ENCODE measurements at regions not wholly inside any gene's neighbourhood (a gene's known extent, or its start where the extent isn't known, plus 50 kb on each side); places are given as distances from the start of the nearest gene placed in this dataset.

GRCh38 chr5:107801061-107801460 is 130.3 kb upstream of the EFNA5 start:
- DNase-seq (ENCODE audit: extremely low read depth, low read depth): no peak
- no peak for TF ChIP-seq CTCF (IDR thresholded peaks at IDR 0.05; ENCODE audit: low read depth, low read length, missing control alignments)
- no peak overlapping the region for H3K4me3 ChIP-seq (replicated peaks; ENCODE audit: low read depth, low read length)

- no peak overlapping the region for H3K4me3 ChIP-seq (replicated peaks; ENCODE audit: low read depth, low read length)
- TF ChIP-seq CTCF (IDR thresholded peaks at IDR 0.05; ENCODE audit: low read depth, low read length, missing control alignments): no peak
- peak; percentile 17 for DNase-seq (ENCODE audit: extremely low read depth, low read depth)
These were observed 128.6 kb upstream of the EFNA5 start for GRCh38 chr5:107799306-107799705.

DNA sequence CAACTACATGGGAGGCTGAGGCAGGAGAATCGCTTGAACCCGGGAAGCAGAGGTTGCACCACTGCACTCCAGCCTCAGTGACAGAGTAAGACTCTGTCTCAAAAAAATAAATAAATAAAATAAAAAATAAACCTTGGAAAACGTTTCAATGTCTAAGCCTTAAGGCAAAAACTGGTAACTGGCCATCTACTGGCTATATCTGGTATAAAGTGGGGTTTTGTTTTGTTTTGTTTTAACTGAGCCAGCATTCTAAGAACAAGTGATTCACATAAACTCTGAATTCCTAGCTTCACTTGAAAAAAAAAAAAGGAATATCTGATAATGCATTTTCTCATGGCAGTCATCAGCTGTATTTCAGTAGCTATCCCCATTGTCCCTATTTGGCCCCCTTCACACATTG is 126.1 kb upstream of the EFNA5 start:
- no peak overlapping the region for H3K4me3 ChIP-seq (replicated peaks; ENCODE audit: low read depth, low read length)
- no peak for DNase-seq (ENCODE audit: extremely low read depth, low read depth)
- TF ChIP-seq CTCF (IDR thresholded peaks at IDR 0.05; ENCODE audit: low read depth, low read length, missing control alignments): no peak

DNA sequence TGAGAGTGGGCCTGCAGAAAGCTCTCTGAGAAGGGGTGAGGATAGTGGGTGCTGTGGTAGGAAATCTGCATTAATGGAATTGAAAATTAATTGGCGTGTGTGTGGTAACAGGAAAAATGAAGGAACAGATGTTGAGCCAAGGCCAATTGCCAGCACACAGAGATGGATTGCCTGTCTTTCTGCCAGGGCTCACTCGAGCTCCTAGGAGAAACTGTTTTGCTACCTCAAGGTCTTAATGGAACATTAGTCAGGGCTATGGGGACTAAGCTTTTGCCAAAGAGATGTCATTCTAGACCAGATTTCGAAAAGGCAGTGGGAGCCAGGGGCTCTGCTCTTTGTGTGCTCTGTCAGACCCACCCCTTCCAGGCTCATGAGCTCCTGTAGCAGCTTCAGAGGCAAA is 124.0 kb upstream of the EFNA5 start:
- no peak for DNase-seq (ENCODE audit: extremely low read depth, low read depth)
- TF ChIP-seq CTCF (IDR thresholded peaks at IDR 0.05; ENCODE audit: low read depth, low read length, missing control alignments): no peak
- H3K4me3 ChIP-seq (replicated peaks; ENCODE audit: low read depth, low read length): no peak overlapping the region

DNA sequence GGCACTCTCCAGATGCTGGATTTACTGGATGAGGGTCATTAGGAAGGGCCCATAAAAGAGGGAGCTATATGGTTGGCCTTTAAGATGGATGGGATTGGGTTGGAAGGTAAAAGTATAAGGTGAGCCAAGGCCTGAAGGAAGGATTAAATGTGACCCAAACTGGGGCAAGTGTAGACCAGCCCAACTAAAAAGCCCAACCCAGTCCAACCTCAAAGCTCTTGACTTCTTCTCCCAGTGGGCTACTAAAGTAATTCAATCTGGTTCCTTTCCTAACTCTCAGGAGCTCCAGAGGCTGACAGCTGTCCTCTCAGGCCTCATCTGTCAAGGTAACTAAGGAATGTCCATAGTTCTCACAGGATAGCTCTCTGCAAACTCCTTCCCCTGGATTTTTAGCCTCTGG is 122.2 kb upstream of the EFNA5 start:
- no peak for TF ChIP-seq CTCF (IDR thresholded peaks at IDR 0.05; ENCODE audit: low read depth, low read length, missing control alignments)
- no peak overlapping the region for H3K4me3 ChIP-seq (replicated peaks; ENCODE audit: low read depth, low read length)
- DNase-seq (ENCODE audit: extremely low read depth, low read depth): no peak

DNA sequence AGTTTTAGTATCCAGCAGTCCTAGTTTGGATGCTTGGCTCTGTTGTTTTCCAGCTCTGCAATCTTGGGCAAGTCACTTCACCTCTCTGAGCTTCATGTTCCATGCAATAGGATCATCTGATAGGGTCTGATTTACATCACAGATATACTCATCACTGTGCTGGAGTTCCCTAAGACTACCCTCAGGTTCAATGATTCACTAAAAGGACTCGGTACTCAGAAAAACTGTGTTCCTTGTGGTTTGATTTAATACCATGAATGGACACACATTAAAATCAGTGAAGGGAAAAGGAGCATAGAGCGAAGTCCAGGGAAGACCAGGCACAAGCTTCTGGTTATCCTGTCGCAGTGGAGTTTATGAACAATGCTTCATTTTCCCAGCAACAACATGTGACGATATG is 119.9 kb upstream of the EFNA5 start:
- TF ChIP-seq CTCF (IDR thresholded peaks at IDR 0.05; ENCODE audit: low read depth, low read length, missing control alignments): no peak
- DNase-seq (ENCODE audit: extremely low read depth, low read depth): no peak
- no peak overlapping the region for H3K4me3 ChIP-seq (replicated peaks; ENCODE audit: low read depth, low read length)

GRCh38 chr5:107786424-107786823 is 115.7 kb upstream of the EFNA5 start:
- no peak for DNase-seq (ENCODE audit: extremely low read depth, low read depth)
- no peak overlapping the region for H3K4me3 ChIP-seq (replicated peaks; ENCODE audit: low read depth, low read length)
- TF ChIP-seq CTCF (IDR thresholded peaks at IDR 0.05; ENCODE audit: low read depth, low read length, missing control alignments): no peak

All from HFF-Myc (cell line).